NCI-H510A (cell line): ENCODE measurements at regions not wholly inside any gene's neighbourhood (a gene's known extent, or its start where the extent isn't known, plus 50 kb on each side); places are given as distances from the start of the nearest gene placed in this dataset.
"Not testable (repeated sequence)": the region's sequence is repeated elsewhere in the genome, so short reads cannot be mapped to it uniquely, and the experiment has no call there.

Experiments
- DNase-seq: peaks from one replicate; lab custom pipeline; 2025; lab: John Stamatoyannopoulos, UW

DNA sequence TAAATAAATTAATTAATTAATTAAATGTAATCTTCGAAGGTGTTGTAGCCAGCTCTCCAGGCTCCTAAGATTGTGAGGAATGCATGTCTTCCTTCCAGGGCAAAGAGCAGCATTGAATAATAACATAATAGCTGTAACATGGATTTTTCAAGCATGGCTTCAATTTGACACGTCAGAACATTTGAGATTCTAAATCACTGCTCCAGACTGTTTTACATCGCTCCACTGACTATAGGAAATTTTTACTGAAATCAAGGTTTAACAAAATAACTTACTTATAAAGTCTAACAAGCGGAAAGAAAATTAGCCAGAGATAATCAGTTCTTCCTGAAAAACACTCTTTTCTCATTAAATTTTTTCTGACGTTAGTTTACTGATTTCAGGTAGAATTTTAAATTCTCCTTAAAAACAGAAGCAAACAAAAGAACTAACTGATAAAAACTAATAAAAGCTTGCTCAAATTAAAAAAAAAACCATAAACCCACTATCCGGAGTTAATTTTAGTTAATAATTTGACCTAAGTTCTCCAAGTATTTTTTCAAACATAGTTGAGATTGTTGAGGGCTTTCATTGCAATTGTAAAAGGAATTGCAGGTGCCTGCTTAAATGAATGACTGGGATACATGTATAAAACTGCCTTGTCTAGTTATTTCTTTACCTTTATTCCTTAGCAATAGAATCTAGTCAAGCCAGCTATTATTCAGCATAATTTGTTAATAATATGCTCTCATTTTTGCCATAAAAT is 51.2 kb upstream of the SGCE start:
- DNase-seq = no peak

DNA sequence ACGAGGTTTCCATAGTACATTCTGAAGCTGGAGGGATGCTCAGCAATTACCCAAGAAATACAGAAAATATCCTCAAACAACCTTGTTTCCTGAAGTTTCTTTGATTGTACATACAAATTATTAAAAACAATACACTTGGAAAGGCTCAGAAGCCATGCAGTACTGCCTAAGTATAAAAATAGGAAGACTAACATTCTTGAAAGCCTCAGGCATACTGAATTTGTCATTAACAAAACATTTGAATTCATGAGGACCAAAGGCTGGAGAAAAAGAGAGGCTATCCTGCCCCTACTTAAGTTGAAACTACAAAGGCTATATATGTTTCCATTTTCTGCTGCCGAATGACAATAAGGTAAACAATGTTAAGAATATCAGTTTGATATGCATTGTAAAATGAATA is 54.3 kb upstream of the SGCE start:
- no peak for DNase-seq

GRCh38 chr7:94722360-94722759 is 66.4 kb upstream of the SGCE start:
- not testable (repeated sequence) for DNase-seq

GRCh38 chr7:94728893-94729292 is 73.0 kb upstream of the SGCE start:
- DNase-seq = not testable (repeated sequence)

DNA sequence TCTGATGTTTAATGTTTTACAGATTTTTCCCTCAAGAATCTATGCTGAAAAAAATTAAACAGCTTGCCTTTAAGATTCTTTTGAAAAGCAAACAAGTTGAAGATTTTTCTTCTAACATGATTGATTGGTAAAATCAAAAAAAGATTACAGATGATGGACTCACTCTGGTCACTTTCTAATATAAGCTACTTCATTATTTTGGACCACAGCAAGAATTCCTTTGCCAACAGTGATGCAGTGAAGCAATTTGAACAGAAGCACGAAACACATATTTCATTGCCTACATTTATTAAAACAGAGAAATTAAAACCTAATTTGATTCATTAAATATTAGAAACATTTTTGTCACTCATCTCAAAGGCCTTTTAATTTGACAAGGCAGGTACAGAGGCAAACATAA is 82.1 kb upstream of the SGCE start:
- DNase-seq = no peak

- peak; percentile 24 for DNase-seq
These were observed 83.2 kb upstream of the SGCE start for GRCh38 chr7:94739180-94739579.

DNA sequence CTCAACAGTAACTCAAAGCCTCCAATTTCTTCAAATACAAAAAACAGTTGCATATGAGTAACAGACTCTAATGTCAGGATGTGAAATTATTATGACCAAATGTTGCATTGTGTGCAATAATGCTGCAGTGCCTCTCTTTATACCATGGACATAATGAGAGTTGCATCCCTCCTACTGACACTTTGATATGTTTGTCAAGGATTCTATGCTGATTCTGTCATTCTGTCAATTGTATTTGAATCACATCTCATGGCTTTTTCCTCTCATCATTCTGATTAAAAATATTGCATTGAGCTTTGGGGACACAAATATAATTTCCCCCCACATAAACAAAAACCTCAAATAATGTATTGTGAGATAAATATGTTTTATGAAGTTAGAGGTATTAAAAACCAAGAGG is 84.6 kb upstream of the SGCE start:
- DNase-seq = no peak

DNA sequence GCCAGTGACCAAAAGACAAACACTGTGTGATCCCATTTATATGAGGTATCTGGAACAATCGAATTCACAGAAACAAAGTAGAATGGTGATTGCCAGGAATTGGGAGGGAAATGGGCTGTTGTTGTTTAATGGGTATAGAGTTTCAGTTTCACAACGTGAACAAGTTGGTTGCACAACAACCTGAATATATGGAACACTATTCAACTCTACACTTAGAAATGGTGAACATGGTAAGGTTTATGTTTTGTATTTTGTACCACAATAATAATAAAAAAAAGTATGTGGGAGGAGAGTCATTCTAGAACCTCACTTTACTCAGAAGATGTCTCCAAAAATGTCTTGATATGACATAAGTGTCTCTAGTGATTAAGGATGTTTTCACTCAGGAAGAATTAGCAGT is 85.2 kb upstream of the SGCE start:
- no peak for DNase-seq

GRCh38 chr7:94748376-94748775 is 92.4 kb upstream of the SGCE start:
- no peak for DNase-seq

GRCh38 chr7:94760446-94761100 is 104.6 kb upstream of the SGCE start:
- DNase-seq = no peak

DNA sequence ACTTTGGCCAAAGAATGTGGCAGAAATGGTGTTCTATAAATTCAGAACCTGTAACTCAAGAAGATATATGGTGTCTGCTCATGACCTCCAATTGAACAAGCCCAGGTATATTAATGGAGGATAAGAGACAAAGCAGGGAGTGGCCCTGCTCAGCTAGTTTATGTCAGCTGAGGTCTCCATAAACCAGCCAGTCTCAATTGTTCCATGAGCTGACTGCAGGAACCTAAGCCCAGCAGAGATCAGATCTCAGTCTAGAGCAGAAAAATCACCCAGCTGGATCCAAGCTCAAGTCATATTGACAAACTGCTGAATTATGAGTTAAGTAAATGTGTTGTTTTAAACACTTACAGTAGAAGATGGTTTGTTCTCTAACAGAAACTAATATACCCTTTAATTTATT is 105.5 kb upstream of the SGCE start:
- DNase-seq = no peak

GRCh38 chr7:94763268-94763667 is 107.3 kb upstream of the SGCE start:
- DNase-seq = no peak

DNA sequence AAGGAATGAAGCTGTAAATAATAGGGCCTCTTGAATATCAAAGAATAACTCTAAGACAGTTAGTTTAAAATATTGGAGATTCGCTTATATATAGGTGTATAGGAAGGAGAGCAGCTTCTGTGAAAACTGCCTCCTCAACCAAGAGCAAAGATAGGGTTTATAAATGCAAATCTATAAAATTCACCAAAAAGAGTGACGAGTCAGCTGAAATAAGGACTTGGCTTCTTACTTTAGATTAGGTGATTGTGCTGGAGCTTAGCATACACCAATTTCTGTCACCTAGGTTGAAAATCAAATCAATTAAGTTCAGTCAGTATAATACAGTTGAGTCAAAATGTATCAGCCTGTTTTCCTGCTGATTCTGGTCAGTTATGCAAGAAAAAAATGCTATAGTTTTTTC is 113.8 kb upstream of the SGCE start:
- no peak for DNase-seq

DNA sequence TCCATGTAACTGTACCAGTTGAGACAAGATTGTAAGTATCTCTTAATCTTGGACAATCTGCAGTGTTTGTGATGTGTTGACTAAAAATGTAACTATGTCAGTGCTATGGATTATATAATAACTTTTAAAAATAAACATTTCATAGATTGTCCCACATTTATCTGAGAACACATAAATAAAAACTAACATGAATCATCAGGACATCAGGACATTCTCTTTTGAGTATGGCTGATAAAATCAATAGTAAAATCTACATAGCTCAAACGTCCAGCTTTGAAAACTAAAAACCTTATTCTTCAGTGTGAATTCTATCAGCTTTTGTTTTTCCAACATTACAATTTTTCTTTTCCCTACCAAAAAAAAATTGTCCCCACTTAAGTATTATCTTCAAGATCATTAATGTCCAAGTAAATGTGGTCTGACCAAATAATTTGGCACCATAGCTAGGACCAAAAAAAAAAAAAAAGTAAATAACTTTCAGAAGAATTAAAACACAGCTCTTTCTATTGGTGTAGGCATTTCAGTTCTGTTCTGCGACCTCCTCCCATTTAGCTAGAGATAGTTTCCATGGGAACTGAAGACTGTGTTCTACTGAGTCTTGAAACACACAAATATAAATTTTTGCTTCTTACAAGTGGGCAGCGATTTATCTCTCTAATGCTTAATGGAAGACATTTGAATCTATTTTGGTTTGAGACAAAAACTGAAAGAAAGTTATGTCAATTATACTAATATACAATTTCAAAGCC is 123.0 kb upstream of the SGCE start:
- no peak for DNase-seq

- no peak for DNase-seq
These were observed 123.9 kb upstream of the SGCE start for GRCh38 chr7:94779861-94780260.

DNA sequence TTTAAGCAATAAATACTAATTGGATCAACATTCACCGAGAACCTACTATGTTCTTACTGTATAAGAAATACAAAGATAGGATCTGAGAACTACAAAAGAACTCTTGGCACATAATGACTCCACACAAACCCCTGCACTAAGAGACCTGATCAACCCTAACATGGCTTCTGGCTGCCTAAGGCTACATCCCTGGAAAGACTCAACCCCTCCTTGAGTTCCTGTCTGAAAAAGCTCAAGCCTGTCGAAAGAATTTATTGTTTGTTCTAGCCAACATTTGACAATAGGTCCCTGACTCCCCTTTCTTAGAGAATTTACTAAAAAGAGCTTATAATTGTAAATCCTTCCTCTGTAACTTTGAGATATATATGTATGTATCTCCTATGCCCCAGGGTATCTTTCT is 125.3 kb upstream of the SGCE start:
- DNase-seq = no peak

- DNase-seq = no peak
These were observed 124.6 kb upstream of the PPP1R9A start for GRCh38 chr7:94782777-94783176.

DNA sequence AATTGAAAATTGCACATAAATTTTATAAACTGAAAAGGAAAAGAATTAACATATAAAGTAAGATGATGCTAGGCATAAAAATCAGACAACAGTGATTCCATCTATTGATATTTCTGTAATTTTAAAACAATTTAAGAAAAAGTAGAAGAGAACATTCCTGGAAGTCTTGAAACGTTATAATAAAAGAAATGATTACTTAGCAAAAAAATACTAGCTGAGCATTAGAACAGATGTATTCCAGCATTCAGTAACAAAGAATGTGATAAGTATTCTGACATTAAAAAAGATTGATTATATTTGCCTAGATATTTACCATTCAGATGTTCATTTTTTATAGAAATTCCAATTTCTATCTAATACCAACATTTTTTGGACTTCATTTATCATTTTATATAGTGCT is 120.1 kb upstream of the PPP1R9A start:
- DNase-seq = no peak

DNA sequence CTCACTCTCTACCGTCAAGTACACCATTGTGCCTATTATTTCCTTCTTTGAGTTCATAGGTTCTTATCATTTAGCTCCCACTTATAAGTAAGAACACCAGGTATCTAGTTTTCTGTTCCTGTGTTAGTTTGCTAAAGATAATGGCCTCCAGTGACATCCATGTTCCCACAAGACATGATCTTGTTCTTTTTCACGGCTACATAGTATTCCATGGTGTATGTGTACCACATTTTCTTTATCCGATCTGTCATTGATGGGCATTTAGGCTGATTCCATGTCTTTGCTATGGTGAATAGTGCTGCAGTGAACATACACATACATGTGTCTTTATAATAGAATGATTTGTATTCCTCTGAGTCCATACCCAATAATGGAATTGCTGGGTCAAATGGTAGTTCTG is 119.0 kb upstream of the PPP1R9A start:
- not testable (repeated sequence) for DNase-seq

DNA sequence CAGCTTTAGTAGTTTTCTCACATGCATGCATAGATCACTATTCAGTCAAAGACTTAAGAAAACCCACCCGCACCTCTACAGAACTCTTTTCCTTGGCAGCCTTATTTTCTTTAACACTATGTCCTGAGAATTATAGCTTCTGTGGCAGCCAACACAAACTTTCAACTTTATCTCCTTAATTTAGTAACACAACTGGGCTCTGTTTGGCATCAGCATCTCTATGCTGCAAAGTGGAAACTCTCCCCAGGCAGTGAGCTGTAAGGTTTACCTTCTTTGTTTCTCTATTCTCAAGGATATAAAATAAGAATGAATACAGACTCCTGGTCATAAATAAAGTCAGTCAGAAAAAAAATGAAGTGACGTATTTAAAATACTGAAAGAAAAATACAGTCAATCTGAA is 115.2 kb upstream of the PPP1R9A start:
- no peak for DNase-seq

- DNase-seq = not testable (repeated sequence)
These were observed 110.0 kb upstream of the PPP1R9A start for GRCh38 chr7:94797404-94797803.

GRCh38 chr7:94803821-94804220 is 103.6 kb upstream of the PPP1R9A start:
- no peak for DNase-seq

- DNase-seq = not testable (repeated sequence)
These were observed 98.7 kb upstream of the PPP1R9A start for GRCh38 chr7:94808673-94809072.
